A549 (cell line): ENCODE measurements at regions not wholly inside any gene's neighbourhood (a gene's known extent, or its start where the extent isn't known, plus 50 kb on each side); places are given as distances from the start of the nearest gene placed in this dataset.

Experiments
- ATAC-seq, 2 experiments: fragments of 200-7000 bp in 1 of 2; fragments of >200 bp in 1 of 2; cut with Nextera tagmentation in 1 of 2; cut with Tn5 transposase in 1 of 2; 3 replicates each; pipeline versions ENCODE4 v1.8.0 to v1.9.1; 2018 to 2020; ENCODE audit warnings: mild to moderate bottlenecking in 1 of 2, moderate library complexity in 1 of 2
- CTCF ChIA-PET: fragments of 300-600 bp; sonication (Branson Sonifier 250); formaldehyde crosslinking; extraction: SDS; loops from one replicate; lab custom pipeline; 2021; ENCODE audit warnings: antibody characterized with exemption, inconsistent platforms; lab: Yijun Ruan, JAX
- POLR2A ChIA-PET: fragments of 350-600 bp; formaldehyde crosslinking; extraction: SDS; loops from one replicate; lab custom pipeline; 2021; ENCODE audit warnings: antibody characterized with exemption, inconsistent platforms; lab: Yijun Ruan, JAX
- DNase-seq, 2 experiments: peaks; one replicate each; pipeline versions ENCODE4 v3.0.0 to v3.0.0-alpha.2; 2011 to 2016; ENCODE audit warnings: low read depth in 1 of 2, low spot score in 1 of 2
- FAIRE-seq: peaks from 2 replicates; lab custom pipeline; 2011; peaks lifted over from hg19 to GRCh38; lab: Jason Lieb, UNC
- H3K27ac ChIP-seq, 2 experiments: fragments of >200 bp; sonication (Bioruptor Twin); formaldehyde crosslinking; 3 replicates each; pipeline ENCODE4 v1.5.1; 2016 to 2017
- H3K4me1 ChIP-seq: fragments of >200 bp; sonication (Bioruptor Twin); formaldehyde crosslinking; 3 replicates; pipeline ENCODE4 v1.6.1; 2016
- H3K4me2 ChIP-seq: fragments of >200 bp; sonication (Bioruptor Twin); formaldehyde crosslinking; 3 replicates; pipeline ENCODE4 v1.6.1; 2016
- H3K4me3 ChIP-seq: fragments of >200 bp; sonication (Bioruptor Twin); formaldehyde crosslinking; 3 replicates; pipeline ENCODE4 v1.5.1; 2016
- H3K9me3 ChIP-seq: fragments of >200 bp; sonication (Bioruptor Twin); formaldehyde crosslinking; 3 replicates; pipeline ENCODE4 v1.6.1; 2016
- CBX2 ChIP-seq: fragments of 200-600 bp; sonication (generic); IDR thresholded peaks from 2 replicates; pipeline ENCODE4 v1.6.1; 2016; ENCODE audit warnings: low read depth, mild to moderate bottlenecking, borderline replicate concordance
- E2F6 ChIP-seq: IDR thresholded peaks from 2 replicates; pipeline ENCODE4 v1.6.1; 2012; ENCODE audit warnings: low read depth, borderline replicate concordance
- ELK1 ChIP-seq: fragments of 150-350 bp; IDR thresholded peaks from 2 replicates; pipeline ENCODE4 v1.6.1; 2014; ENCODE audit warnings: low read depth, mild to moderate bottlenecking, low read length
- EP300 ChIP-seq, 2 experiments: fragments of >200 bp; sonication (Bioruptor Twin); formaldehyde crosslinking; IDR thresholded peaks; 2 replicates in 1 of 2; 3 replicates in 1 of 2; pipeline ENCODE4 v1.6.1; 2016 to 2017
- FOSB ChIP-seq: fragments of 250-450 bp; sonication (Bioruptor Pico); IDR thresholded peaks from 2 replicates; pipeline ENCODE4 v1.5.0; 2020; ENCODE audit warnings: mild to moderate bottlenecking, moderate library complexity
- HES2 ChIP-seq: fragments of >200 bp; sonication (Bioruptor Twin); formaldehyde crosslinking; IDR thresholded peaks from 2 replicates; pipeline ENCODE4 v1.6.1; 2016
- HOXA7 ChIP-seq: fragments of 250-450 bp; sonication (Bioruptor Pico); IDR thresholded peaks from 2 replicates; pipeline ENCODE4 v1.5.0; 2020; ENCODE audit warnings: mild to moderate bottlenecking, moderate library complexity
- MYC ChIP-seq: IDR thresholded peaks from 2 replicates; pipeline ENCODE4 v1.6.1; 2012; ENCODE audit warnings: mild to moderate bottlenecking, inconsistent platforms, low read length, improper control_type of control experiment, borderline replicate concordance
- NPAS2 ChIP-seq: fragments of 250-450 bp; sonication (Bioruptor Pico); IDR thresholded peaks from 2 replicates; pipeline ENCODE4 v1.8.0; 2022; ENCODE audit warnings: mild to moderate bottlenecking, moderate library complexity, borderline replicate concordance
- PBX3 ChIP-seq: IDR thresholded peaks from 2 replicates; pipeline ENCODE4 v1.6.1; 2012
- POLR2A ChIP-seq: IDR thresholded peaks from 2 replicates; pipeline ENCODE4 v1.6.1; 2012; ENCODE audit warnings: mild to moderate bottlenecking, low read length
- POLR2AphosphoS2 ChIP-seq: conservative IDR thresholded peaks from 2 replicates; pipeline ENCODE4 v1.6.1; 2012; ENCODE audit warnings: low read length, improper control_type of control experiment, inconsistent platforms
- RAD21 ChIP-seq, 2 experiments: fragments of >200 bp in 1 of 2; sonication (Bioruptor Twin) in 1 of 2; formaldehyde crosslinking in 1 of 2; IDR thresholded peaks in 1 of 2; conservative IDR thresholded peaks in 1 of 2; 2 replicates in 1 of 2; 3 replicates in 1 of 2; pipeline ENCODE4 v1.6.1; 2012 to 2018; ENCODE audit warnings: inconsistent platforms in 1 of 2
- REST ChIP-seq: fragments of 200-600 bp; sonication (generic); IDR thresholded peaks from 2 replicates; pipeline ENCODE4 v1.6.1; 2016; ENCODE audit warnings: antibody characterized with exemption, mild to moderate bottlenecking, moderate library complexity
- SREBF2 ChIP-seq: fragments of 450-650 bp; IDR thresholded peaks from 2 replicates; pipeline ENCODE4 v1.6.1; 2014; ENCODE audit warnings: mild to moderate bottlenecking, moderate library complexity
- ZC3H11A ChIP-seq: fragments of 450-650 bp; IDR thresholded peaks from 2 replicates; pipeline ENCODE4 v1.6.1; 2014; ENCODE audit warnings: antibody characterized with exemption, mild to moderate bottlenecking
- ZFP36 ChIP-seq: fragments of 450-650 bp; IDR thresholded peaks from 2 replicates; pipeline ENCODE4 v1.6.1; 2014; ENCODE audit warnings: borderline replicate concordance; ENCODE audit not compliant: partially characterized antibody
- WGBS: methylation state at CpG from one replicate; pipeline ENCODE4 v1.1.6; 2017; ENCODE audit errors: missing lambda C conversion rate; 5-methylcytosine and 5-hydroxymethylcytosine counted together

GRCh38 chr7:10085231-10085630 is 888.4 kb upstream of the PHF14 start (continued):
- TF ChIP-seq REST (no peak), FOSB (CRISPR knock-in tag) (no peak)

- FAIRE-seq, result no peak
Measured at GRCh38 chr7:10100572-10100971, 873.1 kb upstream of the PHF14 start.

GRCh38 chr7:10101351-10101750 is 872.3 kb upstream of the PHF14 start:
- POLR2A ChIA-PET, result no interaction called here
- WGBS, result 3% methylated on average over 2 of the region's 2 CpGs
- no peak overlapping the region for H3K4me2 ChIP-seq
- TF ChIP-seq HOXA7 (CRISPR knock-in tag) (no peak), POLR2A (no peak), HES2 (no peak)
- no peaks in the 10 kb centered on the region for H3K4me1 ChIP-seq
- no peak overlapping the region for H3K27ac ChIP-seq
- H3K9me3 ChIP-seq, result no peaks in the 10 kb centered on the region
- no peak for FAIRE-seq
- no peak for ATAC-seq
- CTCF ChIA-PET, result no interaction called here
- H3K4me3 ChIP-seq, result no peak overlapping the region
- DNase-seq, result no peak

More at GRCh38 chr7:10100572-10100971, 873.1 kb upstream of the PHF14 start:
- no peak for TF ChIP-seq POLR2AphosphoS2
- TF ChIP-seq ELK1, result no peak
- no peak for TF ChIP-seq ZFP36
- no peak for TF ChIP-seq HOXA7 (CRISPR knock-in tag)
- ATAC-seq, result no peak
- H3K4me2 ChIP-seq, result no peak overlapping the region
- H3K9me3 ChIP-seq, result no peaks in the 10 kb centered on the region
- ChIA-PET POLR2A (no interaction called here), CTCF (no interaction called here)
- H3K4me3 ChIP-seq, result no peak overlapping the region
- no peaks in the 10 kb centered on the region for H3K4me1 ChIP-seq
- no peak for DNase-seq
- 0% methylated on average over 2 of the region's 2 CpGs for WGBS
- no peak overlapping the region for H3K27ac ChIP-seq

- TF ChIP-seq E2F6 (no peak), SREBF2 (no peak), RAD21 (conservative IDR thresholded peaks at IDR 0.05 in 1 of 2, IDR thresholded peaks at IDR 0.05 in 1 of 2) (no peak), HOXA7 (CRISPR knock-in tag) (no peak), PBX3 (no peak), CBX2 (no peak), ZC3H11A (no peak), EP300 (IDR thresholded peaks at IDR 0.05) (no peak), MYC (no peak), NPAS2 (no peak)
- TF ChIP-seq, all 56 proteins: peak for 0
- no peak overlapping the region for H3K27ac ChIP-seq
- H3K4me2 ChIP-seq, result no peak overlapping the region
- WGBS, result 5% methylated on average over 3 of the region's 3 CpGs
- POLR2A ChIA-PET, result no interaction called here
- H3K4me1 ChIP-seq, result no peaks in the 10 kb centered on the region
- no peak overlapping the region for H3K4me3 ChIP-seq
- ATAC-seq (no peak), DNase-seq (no peak), FAIRE-seq (no peak)
- CTCF ChIA-PET, result no interaction called here
- no peaks in the 10 kb centered on the region for H3K9me3 ChIP-seq
Measured at GRCh38 chr7:10104292-10104691, 869.4 kb upstream of the PHF14 start.
